ENCODE measurements at regions not wholly inside any gene's neighbourhood (a gene's known extent, or its start where the extent isn't known, plus 50 kb on each side); places are given as distances from the start of the nearest gene placed in this dataset.

DNA sequence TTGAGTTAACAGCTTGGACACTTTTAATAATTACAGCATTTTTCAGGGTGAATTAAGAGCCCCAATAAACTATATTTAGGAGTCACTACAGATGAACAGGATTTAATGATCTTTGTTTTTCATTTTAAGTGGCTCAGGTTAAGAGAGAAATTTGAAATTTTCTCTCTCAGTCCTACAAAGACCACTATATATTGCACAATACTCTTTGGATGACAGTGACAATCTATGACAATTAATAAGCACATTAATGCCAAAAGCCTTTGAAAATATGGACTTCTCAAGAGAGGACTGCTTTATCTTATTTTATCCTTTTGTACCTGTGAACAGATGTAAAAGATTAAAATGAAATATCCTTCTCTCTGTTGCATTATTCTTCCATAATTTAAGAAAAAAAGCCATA is 151.1 kb upstream of the IRX5 start:
- no peak for TF ChIP-seq POLR2AphosphoS5 (IDR thresholded peaks at IDR 0.05; ENCODE audit: low read depth, low read length)
- no peak for TF ChIP-seq REST (IDR thresholded peaks at IDR 0.05; ENCODE audit: insufficient read depth in 1 of 2, low read depth in 2 of 2, low read length in 2 of 2)
